HG03135 (cell line): ENCODE measurements at regions not wholly inside any gene's neighbourhood (a gene's known extent, or its start where the extent isn't known, plus 50 kb on each side); places are given as distances from the start of the nearest gene placed in this dataset.

Experiments
- ATAC-seq: cut with Tn5 transposase; IDR thresholded peaks from one replicate; pipeline ENCODE4 v1.9.1; 2021; ENCODE audit warnings: mild to moderate bottlenecking, moderate library complexity; ENCODE audit not compliant: unreplicated experiment

- ATAC-seq: no peak
Observed at GRCh38 chr3:99376926-99377325, 261.5 kb upstream of the COL8A1 start.

- no peak for ATAC-seq
Observed at GRCh38 chr3:99373846-99374210, 264.6 kb upstream of the COL8A1 start.

- no peak for ATAC-seq
Observed at GRCh38 chr3:99373088-99373845, 265.1 kb upstream of the COL8A1 start.

GRCh38 chr3:99366663-99367429 is 271.5 kb upstream of the COL8A1 start:
- ATAC-seq: no peak

- ATAC-seq: no peak
Observed at GRCh38 chr3:99365979-99366378, 272.4 kb upstream of the COL8A1 start.

- no peak for ATAC-seq
Observed at GRCh38 chr3:99365396-99365795, 273.0 kb upstream of the COL8A1 start.

GRCh38 chr3:99357131-99357530 is 281.3 kb upstream of the COL8A1 start:
- ATAC-seq: no peak

GRCh38 chr3:99356696-99357095 is 281.7 kb upstream of the COL8A1 start:
- ATAC-seq: no peak

GRCh38 chr3:99355465-99355864 is 282.9 kb upstream of the COL8A1 start:
- no peak for ATAC-seq

GRCh38 chr3:99352811-99353210 is 285.6 kb upstream of the COL8A1 start:
- no peak for ATAC-seq

- ATAC-seq: no peak
Observed at GRCh38 chr3:99351122-99351521, 287.3 kb upstream of the COL8A1 start.

GRCh38 chr3:99348451-99348850 is 289.9 kb upstream of the COL8A1 start:
- no peak for ATAC-seq

- ATAC-seq: no peak
Observed at GRCh38 chr3:99344216-99344615, 294.2 kb upstream of the COL8A1 start.

- no peak for ATAC-seq
Observed at GRCh38 chr3:99342383-99342782, 296.0 kb upstream of the COL8A1 start.

- ATAC-seq: no peak
Observed at GRCh38 chr3:99339222-99339621, 299.2 kb upstream of the COL8A1 start.

GRCh38 chr3:99332718-99333117 is 305.7 kb upstream of the COL8A1 start:
- ATAC-seq: no peak

- ATAC-seq: no peak
Observed at GRCh38 chr3:99332276-99332675, 306.1 kb upstream of the COL8A1 start.

GRCh38 chr3:99330924-99331532 is 307.4 kb upstream of the COL8A1 start:
- ATAC-seq: no peak

- no peak for ATAC-seq
Observed at GRCh38 chr3:99330281-99330680, 308.1 kb upstream of the COL8A1 start.

GRCh38 chr3:99325402-99325801 is 313.0 kb upstream of the COL8A1 start:
- ATAC-seq: no peak

- ATAC-seq: no peak
Observed at GRCh38 chr3:99324636-99325203, 313.7 kb upstream of the COL8A1 start.

GRCh38 chr3:99323940-99324339 is 314.5 kb upstream of the COL8A1 start:
- no peak for ATAC-seq
